ENCODE measurements at regions not wholly inside any gene's neighbourhood (a gene's known extent, or its start where the extent isn't known, plus 50 kb on each side); places are given as distances from the start of the nearest gene placed in this dataset.

GRCh38 chr7:21020667-21021066 is 234.0 kb upstream of the SP8 start:
- DNase-seq (no peak), ATAC-seq (no peak)
- intact Hi-C loops (cut with DNase I, micrococcal nuclease) = no loop called here

DNA sequence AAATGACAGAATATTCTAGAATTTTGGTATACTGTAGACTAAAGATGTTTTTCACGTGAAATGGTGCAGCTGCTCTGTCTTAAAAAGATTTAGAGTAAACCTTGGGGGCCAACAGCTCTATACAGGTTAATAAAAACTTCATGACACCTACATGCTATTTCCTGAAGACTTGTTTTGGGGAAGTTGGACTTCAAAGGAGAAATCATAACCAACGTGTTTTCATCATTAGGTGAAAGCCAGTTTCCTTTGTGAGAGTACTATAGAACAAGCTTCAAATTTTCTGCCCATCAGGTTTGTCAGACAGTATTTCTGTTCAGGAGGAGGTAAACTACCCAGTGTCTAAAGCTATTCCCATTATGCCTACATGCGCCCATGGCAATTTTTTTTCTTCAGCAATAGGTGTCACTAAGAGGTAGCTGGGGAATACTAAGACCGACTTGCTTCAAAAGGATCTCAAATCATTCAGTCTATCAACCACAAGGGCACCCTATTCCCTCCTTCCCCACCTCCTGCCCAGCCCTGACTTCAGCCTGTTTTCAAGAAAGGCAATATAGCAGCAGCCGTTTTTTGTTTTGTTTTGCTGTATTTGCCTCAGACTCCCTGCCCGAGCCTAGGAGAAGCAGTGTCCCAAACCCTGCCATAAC is 237.3 kb upstream of the SP8 start:
- intact Hi-C loops (cut with DNase I, micrococcal nuclease) = no loop called here
- ATAC-seq = peak; percentile 58
- no peak for DNase-seq

- DNase-seq = no peak
- intact Hi-C loops (cut with DNase I, micrococcal nuclease) = no loop called here
- ATAC-seq = no peak
Observed at GRCh38 chr7:21024485-21024867, 237.8 kb upstream of the SP8 start.

DNA sequence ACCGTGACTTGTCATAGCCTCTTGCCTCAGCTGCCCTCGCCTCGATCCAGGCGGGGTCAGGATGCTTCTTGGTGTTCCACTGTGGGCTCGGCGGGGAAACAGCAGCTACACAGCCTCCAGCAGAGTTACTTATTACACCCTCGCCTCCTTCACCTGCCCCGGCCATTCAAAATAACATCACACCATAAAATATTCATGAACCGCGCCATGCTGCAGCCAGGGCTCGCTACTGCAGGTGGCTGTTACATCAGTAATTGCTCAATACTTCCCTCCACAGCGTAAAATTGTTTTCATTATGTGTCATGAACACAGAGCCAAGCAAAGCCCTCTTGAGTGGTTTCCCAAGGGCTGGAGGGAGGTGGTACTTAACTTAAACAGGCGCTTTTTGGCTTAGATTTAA is 241.5 kb upstream of the SP8 start:
- intact Hi-C loops (cut with DNase I, micrococcal nuclease) = no loop called here
- DNase-seq (peak; percentile 28 to 36), ATAC-seq (peak; percentile 95)

DNA sequence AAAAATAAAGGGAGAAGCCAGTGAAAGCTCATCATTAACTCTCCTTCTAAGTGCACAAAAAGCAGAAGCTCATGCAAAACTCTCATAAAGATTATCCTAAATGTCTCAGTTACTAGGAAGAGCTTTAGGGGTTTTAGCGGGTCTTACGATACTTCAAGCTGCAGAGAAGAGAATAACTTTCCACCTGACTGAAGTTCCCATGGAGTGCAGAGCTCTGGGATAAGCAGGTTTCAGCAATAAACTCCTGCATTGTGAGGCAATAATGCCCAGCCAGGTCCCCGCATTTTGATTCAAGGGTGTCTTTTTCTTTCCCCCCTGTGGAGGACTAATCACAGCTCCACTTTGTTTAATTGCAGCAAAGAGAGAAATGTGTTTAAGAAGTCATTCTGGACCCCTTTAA is 241.9 kb upstream of the SP8 start:
- intact Hi-C loops (cut with DNase I, micrococcal nuclease) = no loop called here
- no peak for DNase-seq
- ATAC-seq = no peak

- DNase-seq = no peak
- intact Hi-C loops (cut with DNase I, micrococcal nuclease) = no loop called here
- no peak for ATAC-seq
Observed at GRCh38 chr7:21029006-21029405, 242.3 kb upstream of the SP8 start.

GRCh38 chr7:21030237-21030871 is 243.7 kb upstream of the SP8 start:
- no peak for ATAC-seq
- intact Hi-C loops (cut with DNase I, micrococcal nuclease) = no loop called here
- DNase-seq = no peak

- ATAC-seq = no peak
- intact Hi-C loops (cut with DNase I, micrococcal nuclease) = no loop called here
- no peak for DNase-seq
Observed at GRCh38 chr7:21041252-21041651, 254.6 kb upstream of the SP8 start.

GRCh38 chr7:21041666-21042065 is 255.0 kb upstream of the SP8 start:
- DNase-seq (no peak), ATAC-seq (no peak)
- intact Hi-C loops (cut with DNase I, micrococcal nuclease) = no loop called here

DNA sequence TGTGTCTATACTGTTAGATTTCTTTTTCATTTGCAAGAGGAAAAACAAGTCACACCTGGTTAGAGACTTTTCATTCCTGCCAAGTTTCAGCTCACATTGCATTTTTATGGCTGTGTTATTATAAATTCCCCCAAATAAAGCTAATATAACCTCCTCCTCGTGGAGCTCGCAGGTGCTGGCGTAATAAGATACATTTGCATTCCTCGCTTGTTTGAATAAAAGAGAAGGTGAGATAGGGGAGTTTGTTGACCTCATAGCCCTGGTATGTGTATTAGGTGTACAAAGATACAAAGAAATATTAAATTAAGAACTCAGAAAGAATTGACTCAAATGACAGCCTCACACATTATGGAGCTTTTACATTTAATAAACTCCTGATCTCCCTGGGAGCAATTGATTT is 257.7 kb upstream of the SP8 start:
- no peak for ATAC-seq
- intact Hi-C loops (cut with DNase I, micrococcal nuclease) = no loop called here

DNA sequence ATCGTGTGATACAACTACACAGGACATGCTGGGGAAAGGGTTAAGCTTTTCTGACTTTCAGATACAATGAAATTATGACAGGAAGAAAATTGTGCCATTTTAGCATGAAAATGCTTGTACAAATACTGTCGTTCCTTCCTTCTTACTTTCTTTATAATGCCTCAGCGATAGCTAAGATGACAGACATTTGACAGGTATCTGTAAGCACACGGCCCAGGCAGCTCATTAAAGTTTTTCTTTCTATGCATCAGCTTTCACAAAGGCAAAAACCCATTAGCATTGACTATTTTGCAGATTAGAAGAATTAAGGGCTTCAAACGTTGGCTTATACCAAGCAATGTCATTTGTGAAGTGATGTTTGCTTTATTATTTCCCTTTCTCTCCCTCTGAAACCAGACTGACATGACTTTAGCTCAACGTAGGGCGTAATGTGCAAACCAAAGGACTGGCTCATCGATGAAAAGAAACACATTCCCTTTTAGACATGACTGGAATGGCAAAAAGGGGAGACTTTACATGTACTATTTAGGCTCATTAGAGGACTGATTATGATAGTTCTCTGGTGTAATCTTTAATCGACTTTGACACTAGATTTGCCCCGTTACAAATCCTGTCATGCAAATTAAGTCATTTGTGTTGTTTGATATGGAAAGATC is 258.4 kb upstream of the SP8 start:
- no peak for DNase-seq
- intact Hi-C loops (cut with DNase I, micrococcal nuclease) = no loop called here
- ATAC-seq = no peak

More for the DNA sequence above, 257.7 kb upstream of the SP8 start:
- DNase-seq = no peak

- intact Hi-C loops (cut with DNase I, micrococcal nuclease) = no loop called here
- DNase-seq (no peak), ATAC-seq (peak; percentile 86)
Observed at GRCh38 chr7:21051865-21052264, 265.2 kb upstream of the SP8 start.

GRCh38 chr7:21054427-21055112 is 267.9 kb upstream of the SP8 start:
- no peak for ATAC-seq
- intact Hi-C loops (cut with DNase I, micrococcal nuclease) = no loop called here
- DNase-seq = no peak

DNA sequence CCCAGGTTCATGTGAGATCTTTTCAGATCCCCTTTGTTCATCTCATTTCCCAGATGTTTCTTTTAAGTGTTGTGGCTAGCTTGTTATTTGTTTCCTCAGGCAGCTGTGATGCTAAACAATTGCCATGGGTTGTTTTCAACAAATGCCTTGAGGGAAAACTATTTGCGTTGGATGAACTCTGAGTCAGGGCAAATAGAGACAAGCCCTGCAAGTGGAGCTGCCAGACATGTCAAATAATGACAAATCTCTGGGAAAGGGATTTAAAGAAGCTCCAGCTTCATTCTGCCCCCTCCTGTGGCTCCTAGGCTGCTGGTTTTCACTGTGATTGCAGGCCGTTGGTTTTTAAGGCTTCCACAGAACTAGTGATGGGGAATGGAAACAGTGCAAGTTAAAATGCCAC is 272.4 kb upstream of the SP8 start:
- no peak for DNase-seq
- ATAC-seq = no peak
- intact Hi-C loops (cut with DNase I, micrococcal nuclease) = no loop called here

DNA sequence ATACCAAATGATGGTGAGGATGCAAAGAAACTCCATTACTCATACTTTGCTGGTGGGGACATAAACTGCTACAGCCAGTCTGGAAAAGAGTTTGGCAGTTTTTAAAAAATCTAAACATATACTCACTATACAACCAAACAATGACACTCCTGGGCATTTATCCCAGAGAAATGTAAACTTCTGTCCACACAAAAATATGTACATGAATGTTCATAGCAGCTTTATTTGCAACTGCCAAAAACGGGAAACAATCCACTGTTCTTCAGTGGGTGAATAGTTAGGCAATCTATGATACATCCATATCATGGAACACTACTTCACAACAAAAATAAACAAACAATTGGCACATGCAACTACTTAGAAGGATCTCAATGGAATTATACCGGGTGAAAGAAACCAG is 276.4 kb upstream of the SP8 start:
- no peak for DNase-seq
- intact Hi-C loops (cut with DNase I, micrococcal nuclease) = no loop called here
- no peak for ATAC-seq

GRCh38 chr7:21064698-21065648 is 278.3 kb upstream of the SP8 start:
- peak; percentile 88 for ATAC-seq
- intact Hi-C loops (cut with DNase I, micrococcal nuclease) = no loop called here
- DNase-seq = no peak

- DNase-seq (peak in 1 of 2 donors; percentile 13), ATAC-seq (peak; percentile 89)
- intact Hi-C loops (cut with DNase I, micrococcal nuclease) = no loop called here
Observed at GRCh38 chr7:21066221-21066620, 279.5 kb upstream of the SP8 start.

GRCh38 chr7:21067216-21067615 is 280.5 kb upstream of the SP8 start:
- DNase-seq (no peak), ATAC-seq (no peak)
- intact Hi-C loops (cut with DNase I, micrococcal nuclease) = no loop called here

GRCh38 chr7:21070571-21071090 is 283.9 kb upstream of the SP8 start:
- intact Hi-C loops (cut with DNase I, micrococcal nuclease) = no loop called here
- ATAC-seq = no peak
- DNase-seq = no peak
